GM21576 (cell line): ENCODE measurements at regions not wholly inside any gene's neighbourhood (a gene's known extent, or its start where the extent isn't known, plus 50 kb on each side); places are given as distances from the start of the nearest gene placed in this dataset.

Source experiments
- ATAC-seq: cut with Tn5 transposase; IDR thresholded peaks from one replicate; pipeline ENCODE4 v1.9.1; 2021; ENCODE audit warnings: mild to moderate bottlenecking, moderate library complexity; ENCODE audit not compliant: unreplicated experiment

- no peak for ATAC-seq
These were observed 93.8 kb upstream of the GRIK3 start for GRCh38 chr1:37128091-37128490.

DNA sequence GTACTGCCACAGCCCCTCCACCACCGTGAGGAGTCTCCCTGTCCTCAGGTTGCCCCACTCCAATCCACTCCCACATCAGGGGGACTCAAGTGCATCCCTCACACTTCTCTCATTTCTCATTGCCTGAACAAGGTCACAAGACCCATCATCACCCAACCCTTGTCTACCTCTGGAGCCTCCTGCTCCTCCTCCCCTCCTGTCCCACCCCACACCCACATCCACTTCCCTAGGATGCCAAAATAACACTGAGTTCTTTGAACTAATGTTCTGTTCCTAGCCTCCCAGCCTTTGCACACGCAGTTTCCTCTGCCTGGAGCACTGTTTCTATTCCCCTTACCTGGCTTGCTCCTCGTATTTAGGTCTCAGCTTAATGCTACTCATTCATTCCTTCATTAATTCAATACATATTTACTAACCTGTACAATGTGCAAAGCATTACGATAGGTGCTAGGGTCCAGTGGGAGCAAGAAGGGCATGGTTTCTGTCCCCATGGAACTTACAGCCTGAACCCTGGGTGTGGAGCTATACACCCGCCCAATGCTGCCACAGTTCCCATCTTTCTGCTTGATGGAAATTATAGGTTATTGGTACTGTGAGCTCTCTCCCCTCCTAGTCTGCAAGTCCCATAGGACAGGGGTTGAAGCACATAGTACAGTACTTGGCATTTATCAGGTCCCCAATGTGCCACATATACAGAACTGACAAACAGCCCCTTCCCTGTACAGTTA lies 96.1 kb upstream of the GRIK3 start:
- no peak for ATAC-seq

- ATAC-seq, result no peak
These were observed 97.0 kb upstream of the GRIK3 start for GRCh38 chr1:37131281-37131680.

DNA sequence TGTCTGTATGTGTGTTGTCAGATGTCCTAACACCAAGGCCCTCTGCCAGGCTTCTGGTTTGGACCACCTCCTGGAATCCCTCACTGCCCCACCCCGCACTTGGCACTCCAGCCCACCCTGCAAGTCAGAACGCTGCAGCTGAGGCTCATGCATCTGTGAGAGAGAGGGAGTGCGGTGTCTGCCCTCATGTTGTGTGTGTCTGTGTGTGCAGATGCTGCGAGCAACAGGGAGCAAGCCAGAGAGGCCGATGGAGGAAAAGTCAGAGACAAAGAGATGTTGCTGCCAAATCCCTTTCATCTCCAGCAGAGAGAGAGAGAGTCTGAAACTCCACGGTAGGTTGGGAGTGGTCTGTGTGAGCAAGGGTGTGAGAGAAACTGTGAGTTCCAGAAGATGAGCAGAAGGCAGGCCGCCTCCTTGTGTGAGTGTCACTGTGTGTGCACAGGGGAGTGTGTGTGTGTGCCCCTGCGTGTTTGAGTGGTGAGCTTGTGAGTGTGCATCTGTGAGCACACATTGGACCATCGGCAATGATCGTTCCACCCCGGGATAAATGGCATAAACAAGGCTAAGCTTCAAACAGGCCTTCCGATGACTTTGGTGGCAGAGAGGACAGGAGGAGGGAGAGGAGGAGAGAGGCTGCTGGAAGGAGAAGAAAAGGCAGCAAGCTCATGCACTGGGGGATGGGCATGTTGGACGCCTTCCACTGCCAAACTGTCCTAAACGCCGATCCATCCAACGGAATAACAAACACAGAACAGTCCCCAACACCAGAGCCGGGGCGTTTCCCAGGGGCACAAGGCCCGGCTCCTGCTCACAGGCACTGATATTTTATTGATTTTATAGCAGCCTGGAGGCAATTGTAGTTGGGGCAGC lies 99.2 kb upstream of the GRIK3 start:
- ATAC-seq, result no peak

GRCh38 chr1:37134599-37134998 lies 100.3 kb upstream of the GRIK3 start:
- ATAC-seq, result no peak

- no peak for ATAC-seq
These were observed 100.7 kb upstream of the GRIK3 start for GRCh38 chr1:37135032-37135431.

DNA sequence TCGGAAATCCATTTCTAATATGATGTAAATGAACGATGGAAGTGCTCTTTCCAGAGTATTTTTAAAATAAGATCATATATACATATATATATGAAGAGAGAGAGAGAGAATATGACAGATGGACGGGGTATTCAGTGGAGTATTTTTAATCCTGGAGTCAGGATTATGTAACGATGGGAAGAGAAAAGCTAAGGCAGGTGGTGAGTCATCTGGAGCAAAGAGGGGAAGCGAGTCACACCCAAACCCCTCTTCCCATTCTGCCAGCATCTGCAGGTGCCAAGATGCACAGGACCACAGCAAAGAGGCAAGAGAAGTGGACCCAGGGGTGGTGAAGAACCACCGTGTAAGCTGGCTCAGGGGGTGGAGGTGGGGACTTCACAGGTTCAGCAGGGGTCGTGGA lies 102.7 kb upstream of the GRIK3 start:
- no peak for ATAC-seq

GRCh38 chr1:37137601-37138000 lies 103.3 kb upstream of the GRIK3 start:
- no peak for ATAC-seq

DNA sequence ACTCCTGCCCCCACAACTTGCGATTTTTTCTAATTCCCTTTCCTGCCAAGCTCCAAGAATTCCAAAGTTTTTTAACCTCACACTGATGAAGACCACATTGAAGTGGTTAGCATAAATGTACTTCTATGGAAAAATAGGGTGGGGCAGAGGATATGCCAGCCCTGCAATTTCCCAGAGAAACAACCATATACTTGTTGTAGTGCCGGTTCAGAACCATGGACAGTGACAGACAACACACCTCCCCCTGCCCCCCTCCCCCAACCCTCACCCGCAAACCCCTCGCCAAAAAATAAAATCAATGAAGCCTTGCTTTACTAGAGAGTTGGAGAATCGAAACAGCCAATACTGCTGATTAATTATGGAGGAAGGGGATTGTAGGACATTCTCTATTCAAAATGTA lies 109.5 kb upstream of the GRIK3 start:
- ATAC-seq, result no peak

DNA sequence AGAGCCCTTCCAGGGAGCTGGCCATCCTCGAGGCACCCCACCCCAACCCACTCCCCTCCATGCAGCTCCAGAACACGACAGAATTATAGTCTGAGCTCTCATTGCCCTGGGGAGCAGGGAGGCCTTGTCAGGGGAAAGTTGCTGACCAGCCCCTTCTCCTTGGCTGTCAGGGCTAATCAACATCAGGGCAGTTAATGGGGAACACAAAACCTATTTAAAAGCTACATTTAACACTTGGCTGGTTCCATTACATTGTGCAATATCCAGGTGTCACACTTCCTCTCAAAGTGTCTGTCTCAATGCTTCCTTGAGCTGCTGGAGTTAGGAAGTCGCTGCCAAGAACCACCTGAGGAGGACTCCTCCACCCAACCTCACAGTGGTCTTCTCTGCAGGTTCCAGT lies 111.8 kb upstream of the GRIK3 start:
- ATAC-seq, result no peak

GRCh38 chr1:37147392-37147831 lies 113.1 kb upstream of the GRIK3 start:
- no peak for ATAC-seq

DNA sequence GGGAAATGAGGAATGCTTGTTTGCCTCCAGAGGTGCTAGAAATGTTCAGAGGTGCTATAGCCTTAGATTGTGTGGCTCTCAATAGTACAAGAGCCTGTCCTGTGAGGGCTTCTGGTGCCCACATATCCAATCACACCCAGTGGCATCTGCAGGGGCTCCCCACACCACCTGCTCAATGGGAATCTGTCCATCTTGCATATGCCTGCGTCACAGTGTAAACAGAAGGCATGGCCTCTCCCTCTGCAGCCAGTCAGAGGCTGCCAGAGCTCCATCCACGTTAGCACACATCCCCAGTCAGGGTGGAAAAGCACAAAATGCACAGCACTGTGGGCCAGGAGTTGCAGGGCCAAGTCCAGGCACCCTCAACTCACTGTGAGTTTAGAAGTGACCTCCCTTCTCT lies 113.6 kb upstream of the GRIK3 start:
- ATAC-seq, result no peak

GRCh38 chr1:37148663-37149062 lies 114.3 kb upstream of the GRIK3 start:
- ATAC-seq, result no peak

DNA sequence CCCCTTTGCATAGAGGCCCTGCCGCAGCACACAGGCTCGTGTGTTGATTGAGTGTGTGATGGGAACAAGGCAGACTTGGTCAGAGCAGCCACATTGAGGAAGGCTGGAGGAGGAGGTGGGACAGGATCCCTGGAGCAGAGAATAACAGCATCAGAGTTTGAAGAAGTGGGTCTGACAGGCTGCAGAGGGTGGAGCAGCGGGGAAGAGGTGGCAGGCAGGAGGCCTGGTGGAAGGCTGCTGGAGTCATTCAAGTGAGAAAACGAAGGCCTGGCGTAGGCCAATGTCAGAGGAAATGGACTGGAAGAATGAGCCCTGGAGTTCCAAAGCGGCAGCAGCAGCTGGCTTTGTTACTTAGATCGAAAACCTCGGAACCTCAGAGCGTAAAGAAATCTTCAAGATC lies 115.0 kb upstream of the GRIK3 start:
- no peak for ATAC-seq

DNA sequence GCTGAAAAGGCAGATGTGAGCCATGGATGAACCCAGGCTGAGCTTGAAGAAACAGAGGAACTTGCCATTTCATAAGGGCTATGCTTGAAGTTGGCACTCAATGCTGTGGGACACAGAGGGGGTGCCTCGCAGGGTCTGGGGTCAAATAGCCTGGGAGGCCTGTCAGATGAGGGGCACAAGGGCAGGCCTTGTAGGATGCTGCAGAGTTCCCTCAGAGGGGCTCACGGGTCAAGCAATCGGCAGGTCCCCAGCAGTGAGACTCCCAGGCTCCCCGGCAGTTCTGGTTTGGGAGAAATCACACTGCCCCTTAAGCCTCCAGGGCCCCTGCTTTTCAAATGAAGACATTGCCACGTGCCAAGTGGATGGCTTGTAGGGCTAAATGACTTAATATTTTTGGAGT lies 116.7 kb upstream of the GRIK3 start:
- ATAC-seq, result no peak

DNA sequence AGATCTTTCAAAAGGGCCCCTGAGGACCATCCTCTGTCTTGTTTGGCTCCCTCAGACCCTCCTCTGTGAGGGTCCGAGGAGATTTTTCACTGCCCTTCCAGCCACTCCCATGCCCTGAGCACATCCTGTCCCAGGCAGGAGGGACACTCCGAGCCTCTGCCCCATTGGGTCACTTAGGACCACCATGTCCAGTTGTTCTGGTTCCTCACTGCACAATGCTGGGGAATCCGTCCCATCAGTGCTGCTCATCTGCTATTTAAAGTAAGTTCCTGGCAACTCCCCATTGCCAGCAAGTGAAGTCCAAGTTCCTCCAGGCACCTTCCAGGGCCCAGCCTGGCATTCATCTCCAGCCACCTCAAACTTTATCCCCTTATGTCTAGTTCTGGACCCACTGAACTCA lies 117.5 kb upstream of the GRIK3 start:
- no peak for ATAC-seq

GRCh38 chr1:37152491-37152890 lies 118.2 kb upstream of the GRIK3 start:
- no peak for ATAC-seq

DNA sequence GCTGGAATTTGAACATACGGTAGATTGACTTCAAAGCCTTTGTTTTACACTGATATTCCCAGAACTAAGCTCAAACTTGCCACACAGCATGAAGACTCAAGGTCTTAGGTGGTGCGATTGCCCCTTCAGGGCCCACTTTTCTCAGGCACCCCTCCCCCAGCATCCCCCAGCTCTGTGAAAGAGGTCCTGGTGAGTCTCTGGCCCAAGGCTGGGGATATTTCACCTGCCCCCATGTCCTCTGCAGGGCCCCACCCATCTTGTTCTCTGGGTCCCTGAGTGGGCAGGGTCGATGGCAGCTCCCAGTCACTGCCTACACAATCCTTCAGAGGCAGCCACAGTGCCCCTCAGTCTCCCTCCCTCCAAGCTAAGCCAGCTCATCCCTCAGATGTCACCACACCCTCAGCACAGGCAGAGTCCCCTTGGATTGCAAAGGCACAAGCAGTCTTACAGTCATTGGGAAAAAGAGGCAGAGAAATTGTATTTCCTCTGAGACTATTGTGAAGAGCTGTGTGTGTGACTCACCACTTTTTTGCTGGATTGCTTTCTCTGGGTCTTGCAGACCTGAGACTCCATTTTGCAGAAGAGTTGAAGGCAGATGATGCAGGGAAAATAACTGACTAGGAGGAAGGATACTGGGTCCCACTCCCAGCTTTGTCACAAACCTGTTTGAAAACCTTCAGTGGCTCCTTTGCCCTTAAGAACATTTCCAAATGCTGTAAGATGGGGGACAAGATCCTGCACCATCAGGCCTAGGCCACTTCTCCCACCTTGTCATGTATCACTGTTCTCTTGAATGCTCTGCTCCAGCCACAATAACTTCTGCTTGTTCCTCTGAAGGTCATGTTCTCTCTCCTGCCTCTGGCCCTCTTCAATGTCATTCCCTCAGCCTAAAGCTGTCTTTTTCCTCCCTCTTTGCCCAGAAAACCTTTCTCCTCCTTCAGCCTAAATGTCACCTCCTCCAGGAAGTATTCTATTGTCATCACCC lies 119.1 kb upstream of the GRIK3 start:
- no peak for ATAC-seq

GRCh38 chr1:37156646-37157045 lies 122.3 kb upstream of the GRIK3 start:
- ATAC-seq, result no peak

DNA sequence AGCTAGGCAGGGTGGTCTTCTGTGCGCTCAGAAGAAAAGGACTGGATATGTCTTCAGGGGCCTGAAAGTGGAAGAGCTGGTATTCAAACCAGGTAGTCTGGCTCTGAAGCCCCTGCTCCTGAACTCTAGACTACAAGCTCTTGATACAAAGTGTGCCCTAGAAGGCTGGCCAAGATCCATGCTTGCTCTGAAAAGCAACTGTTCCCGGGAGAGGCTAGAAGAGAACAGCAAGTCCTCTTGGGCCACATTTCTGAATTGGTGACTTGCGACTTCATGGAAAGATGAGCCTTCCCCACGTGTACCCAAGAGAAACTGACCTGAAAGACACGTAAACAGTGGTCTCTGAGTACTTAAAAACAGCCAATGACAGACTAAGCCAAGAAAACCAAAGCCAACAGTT lies 123.3 kb upstream of the GRIK3 start:
- ATAC-seq, result no peak

GRCh38 chr1:37158113-37158749 lies 123.9 kb upstream of the GRIK3 start:
- no peak for ATAC-seq
